ENCODE measurements at regions not wholly inside any gene's neighbourhood (a gene's known extent, or its start where the extent isn't known, plus 50 kb on each side); places are given as distances from the start of the nearest gene placed in this dataset.

- TF ChIP-seq CTCF (IDR thresholded peaks at IDR 0.05) (no peak), POLR2A (IDR thresholded peaks at IDR 0.05) (no peak)
These were observed 212.5 kb downstream of the CSNK2A3 start for GRCh38 chr11:11140510-11140909.

Data from Peyer's patch (tissue), 4 donors.